Cardiac fibroblast (primary cell): ENCODE measurements at regions not wholly inside any gene's neighbourhood (a gene's known extent, or its start where the extent isn't known, plus 50 kb on each side); places are given as distances from the start of the nearest gene placed in this dataset.

Experiments
- DNase-seq, 2 donors: peaks; one replicate each; pipeline versions ENCODE4 v3.0.0 to v3.0.0-alpha.2; 2010; ENCODE audit warnings: low read depth in 2 of 2
- H3K4me3 ChIP-seq, 2 donors: replicated peaks in 1 of 2; 1 replicate in 1 of 2; 2 replicates in 1 of 2; pipeline ENCODE4 v1.5.1; 2011; ENCODE audit warnings: low read depth in 2 of 2, low read length in 2 of 2, mild to moderate bottlenecking in 2 of 2, moderate library complexity in 1 of 2
- TF ChIP-seq, protein P1 (sequence below): IDR thresholded peaks from one replicate; pipeline ENCODE4 v1.5.1; 2011; ENCODE audit warnings: low read depth, mild to moderate bottlenecking, low read length, inconsistent platforms

DNA sequence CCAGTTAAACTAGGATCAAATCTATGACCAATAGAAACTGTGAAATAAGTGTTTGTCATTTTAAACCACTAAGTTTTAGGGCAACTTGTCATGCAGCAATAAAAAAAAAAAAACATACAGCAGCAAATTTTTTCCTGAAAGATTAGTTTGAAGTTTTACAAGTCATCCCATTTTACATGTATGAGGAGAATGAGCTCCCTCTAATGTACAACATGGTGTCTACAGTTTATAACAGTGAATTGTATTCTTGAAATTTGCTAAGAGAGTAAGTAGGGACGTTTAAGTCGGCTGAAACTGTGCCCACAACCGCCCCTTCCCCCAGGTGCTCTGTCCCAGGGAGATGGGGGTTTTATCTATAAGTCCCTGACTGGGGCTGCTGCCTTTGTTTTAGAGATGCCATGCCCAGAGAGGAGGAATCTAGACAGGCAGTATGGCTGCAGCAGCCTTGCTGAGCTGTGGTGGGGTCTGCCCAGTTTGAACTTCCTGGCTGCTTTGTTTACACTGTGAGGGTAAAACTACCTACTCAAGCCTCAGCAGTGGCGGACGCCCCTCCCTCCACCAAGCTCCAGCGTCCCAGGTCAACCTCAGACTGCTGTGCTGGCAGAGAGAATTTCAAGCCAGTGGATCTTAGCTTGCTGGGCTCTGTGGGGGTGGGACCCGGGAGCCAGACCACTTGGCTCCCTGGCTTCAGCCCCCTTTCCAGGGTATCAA, 499.3 kb upstream of the CT83 start:
- TF ChIP-seq, protein P1, sequence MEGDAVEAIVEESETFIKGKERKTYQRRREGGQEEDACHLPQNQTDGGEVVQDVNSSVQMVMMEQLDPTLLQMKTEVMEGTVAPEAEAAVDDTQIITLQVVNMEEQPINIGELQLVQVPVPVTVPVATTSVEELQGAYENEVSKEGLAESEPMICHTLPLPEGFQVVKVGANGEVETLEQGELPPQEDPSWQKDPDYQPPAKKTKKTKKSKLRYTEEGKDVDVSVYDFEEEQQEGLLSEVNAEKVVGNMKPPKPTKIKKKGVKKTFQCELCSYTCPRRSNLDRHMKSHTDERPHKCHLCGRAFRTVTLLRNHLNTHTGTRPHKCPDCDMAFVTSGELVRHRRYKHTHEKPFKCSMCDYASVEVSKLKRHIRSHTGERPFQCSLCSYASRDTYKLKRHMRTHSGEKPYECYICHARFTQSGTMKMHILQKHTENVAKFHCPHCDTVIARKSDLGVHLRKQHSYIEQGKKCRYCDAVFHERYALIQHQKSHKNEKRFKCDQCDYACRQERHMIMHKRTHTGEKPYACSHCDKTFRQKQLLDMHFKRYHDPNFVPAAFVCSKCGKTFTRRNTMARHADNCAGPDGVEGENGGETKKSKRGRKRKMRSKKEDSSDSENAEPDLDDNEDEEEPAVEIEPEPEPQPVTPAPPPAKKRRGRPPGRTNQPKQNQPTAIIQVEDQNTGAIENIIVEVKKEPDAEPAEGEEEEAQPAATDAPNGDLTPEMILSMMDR = no peak
- H3K4me3 ChIP-seq = no peak overlapping the region
- peak in 1 of 2 donors; percentile 0 for DNase-seq

- DNase-seq = no peak
- no peak overlapping the region for H3K4me3 ChIP-seq
- TF ChIP-seq, protein P1 = no peak
Measured at GRCh38 chrX:116930311-116930710, 467.5 kb upstream of the CT83 start.

- DNase-seq = no peak
- no peak overlapping the region for H3K4me3 ChIP-seq
- TF ChIP-seq, protein P1 = no peak
Measured at GRCh38 chrX:116897526-116897925, 434.8 kb upstream of the CT83 start.

GRCh38 chrX:116881961-116882360, 419.2 kb upstream of the CT83 start:
- TF ChIP-seq, protein P1 = no peak
- no peak for DNase-seq

GRCh38 chrX:116873671-116874070, 410.9 kb upstream of the CT83 start:
- peak; percentile 0 to 36 for DNase-seq
- TF ChIP-seq, protein P1 = no peak

More at GRCh38 chrX:116881961-116882360, 419.2 kb upstream of the CT83 start:
- H3K4me3 ChIP-seq = no peak overlapping the region

DNA sequence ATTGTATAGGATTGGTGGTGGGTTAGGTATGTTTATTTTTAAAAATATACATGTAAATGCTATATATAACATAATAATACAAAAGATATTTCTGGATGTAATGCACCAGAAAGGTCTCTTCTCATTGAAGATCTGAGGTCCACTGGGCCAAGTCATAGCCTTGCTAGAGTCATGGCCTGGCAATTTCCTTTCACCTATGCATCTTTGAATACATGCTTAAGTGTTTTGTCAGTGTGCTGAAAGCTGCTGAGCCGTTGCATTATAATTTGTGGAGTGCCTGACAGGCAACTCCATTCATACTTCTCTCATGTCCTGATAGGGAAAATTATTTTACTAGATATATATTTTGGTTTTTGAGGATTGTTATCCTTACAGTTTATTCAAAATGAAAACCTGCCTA, 410.2 kb upstream of the CT83 start:
- no peak overlapping the region for H3K4me3 ChIP-seq

More at GRCh38 chrX:116873671-116874070, 410.9 kb upstream of the CT83 start:
- no peak overlapping the region for H3K4me3 ChIP-seq

More for the DNA sequence above, 410.2 kb upstream of the CT83 start:
- TF ChIP-seq, protein P1 = no peak
- DNase-seq = no peak
